NOMO-1 (cell line): ENCODE measurements at regions not wholly inside any gene's neighbourhood (a gene's known extent, or its start where the extent isn't known, plus 50 kb on each side); places are given as distances from the start of the nearest gene placed in this dataset.

Experiments used
- DNase-seq, 2 experiments: peaks; one replicate each; lab custom pipeline; 2025; ENCODE audit not compliant: unreplicated experiment in 2 of 2; lab: John Stamatoyannopoulos, UW

- no peak for DNase-seq
Observed at GRCh38 chr5:20276061-20276958, 288.3 kb upstream of the CDH18 start.

- no peak for DNase-seq
Observed at GRCh38 chr5:20266066-20266465, 278.1 kb upstream of the CDH18 start.

- no peak for DNase-seq
Observed at GRCh38 chr5:20262896-20263295, 274.9 kb upstream of the CDH18 start.

GRCh38 chr5:20254748-20255147, 266.7 kb upstream of the CDH18 start:
- no peak for DNase-seq

- DNase-seq: no peak
Observed at GRCh38 chr5:20248118-20248517, 260.1 kb upstream of the CDH18 start.

GRCh38 chr5:20245432-20245974, 257.5 kb upstream of the CDH18 start:
- no peak for DNase-seq

GRCh38 chr5:20241351-20241750, 253.4 kb upstream of the CDH18 start:
- no peak for DNase-seq

GRCh38 chr5:20231040-20231439, 243.0 kb upstream of the CDH18 start:
- DNase-seq: no peak

- DNase-seq: no peak
Observed at GRCh38 chr5:20230010-20230409, 242.0 kb upstream of the CDH18 start.

- no peak for DNase-seq
Observed at GRCh38 chr5:20229303-20230005, 241.5 kb upstream of the CDH18 start.

- no peak for DNase-seq
Observed at GRCh38 chr5:20224966-20225365, 237.0 kb upstream of the CDH18 start.

GRCh38 chr5:20224046-20224445, 236.0 kb upstream of the CDH18 start:
- no peak for DNase-seq

GRCh38 chr5:20223451-20223850, 235.5 kb upstream of the CDH18 start:
- no peak for DNase-seq

GRCh38 chr5:20215257-20215656, 227.3 kb upstream of the CDH18 start:
- DNase-seq: no peak

- DNase-seq: no peak
Observed at GRCh38 chr5:20213803-20214202, 225.8 kb upstream of the CDH18 start.

GRCh38 chr5:20212701-20213100, 224.7 kb upstream of the CDH18 start:
- DNase-seq: no peak

- DNase-seq: no peak
Observed at GRCh38 chr5:20166456-20166855, 178.5 kb upstream of the CDH18 start.

- no peak for DNase-seq
Observed at GRCh38 chr5:20158006-20158405, 170.0 kb upstream of the CDH18 start.

GRCh38 chr5:20157089-20157488, 169.1 kb upstream of the CDH18 start:
- no peak for DNase-seq

- DNase-seq: no peak
Observed at GRCh38 chr5:20145240-20145639, 157.2 kb upstream of the CDH18 start.

GRCh38 chr5:20129501-20129900, 141.5 kb upstream of the CDH18 start:
- DNase-seq: no peak

GRCh38 chr5:20128343-20128742, 140.3 kb upstream of the CDH18 start:
- no peak for DNase-seq
